Right atrium auricular region (tissue), 2 donors: ENCODE measurements at regions not wholly inside any gene's neighbourhood (a gene's known extent, or its start where the extent isn't known, plus 50 kb on each side); places are given as distances from the start of the nearest gene placed in this dataset.

ENCODE experiments used
- DNase-seq: peaks from one replicate; pipeline ENCODE4 v3.0.0-alpha.2; 2019; ENCODE audit warnings: low spot score
- H3K27ac ChIP-seq, 2 donors: fragments of 200-600 bp; sonication (generic); 1 replicate in 1 of 2; 2 replicates in 1 of 2; pipeline ENCODE4 v1.5.1; 2016 to 2019
- H3K27me3 ChIP-seq, 2 donors: fragments of 200-600 bp; sonication (generic); one replicate each; pipeline versions ENCODE4 v1.5.1 to v1.6.0; 2017 to 2019
- H3K36me3 ChIP-seq: fragments of 200-600 bp; sonication (generic); one replicate; pipeline ENCODE4 v1.5.1; 2016
- H3K4me1 ChIP-seq, 2 donors: fragments of 200-600 bp; sonication (generic); one replicate each; pipeline versions ENCODE4 v1.5.1 to v1.6.0; 2017 to 2019
- H3K4me3 ChIP-seq, 2 donors: fragments of 200-600 bp; sonication (generic); 1 replicate in 1 of 2; 2 replicates in 1 of 2; pipeline ENCODE4 v1.5.1; 2017 to 2019; ENCODE audit warnings: mild to moderate bottlenecking in 1 of 2, moderate library complexity in 1 of 2
- H3K9me3 ChIP-seq, 2 donors: fragments of 200-600 bp; sonication (generic); one replicate each; pipeline ENCODE4 v1.5.1; 2019
- CTCF ChIP-seq, 2 donors: fragments of 200-600 bp; sonication (generic); IDR thresholded peaks; one replicate each; pipeline ENCODE4 v1.5.1; 2019; ENCODE audit warnings: antibody characterized with exemption in 2 of 2

GRCh38 chr9:8062459-8062858, 262.9 kb upstream of the DMAC1 start:
- no peak overlapping the region for H3K27ac ChIP-seq
- H3K4me1 ChIP-seq, result no peaks in the 10 kb centered on the region
- no peak overlapping the region for H3K4me3 ChIP-seq
- no peaks in the 10 kb centered on the region for H3K36me3 ChIP-seq
- DNase-seq, result no peak
- H3K9me3 ChIP-seq, result peaks cover 0 to 9% of the 10 kb centered on the region in 2 donors
- TF ChIP-seq CTCF (IDR thresholded peaks at IDR 0.05), result no peak
- no peaks in the 10 kb centered on the region for H3K27me3 ChIP-seq

GRCh38 chr9:8053501-8053900, 253.9 kb upstream of the DMAC1 start:
- Histone ChIP-seq H3K27me3 (no peaks in the 10 kb centered on the region), H3K27ac (no peak overlapping the region), H3K9me3 (peaks cover 0 to 15% of the 10 kb centered on the region in 2 donors), H3K4me1 (no peaks in the 10 kb centered on the region), H3K36me3 (no peaks in the 10 kb centered on the region), H3K4me3 (no peak overlapping the region)
- no peak for TF ChIP-seq CTCF (IDR thresholded peaks at IDR 0.05)
- DNase-seq, result no peak

- Histone ChIP-seq H3K27me3 (no peaks in the 10 kb centered on the region), H3K36me3 (no peaks in the 10 kb centered on the region), H3K4me3 (no peak overlapping the region), H3K4me1 (no peaks in the 10 kb centered on the region), H3K9me3 (peaks cover 0 to 14% of the 10 kb centered on the region in 2 donors), H3K27ac (no peak overlapping the region)
- DNase-seq, result no peak
- no peak for TF ChIP-seq CTCF (IDR thresholded peaks at IDR 0.05)
Measured at GRCh38 chr9:8052991-8053390, 253.4 kb upstream of the DMAC1 start.

DNA sequence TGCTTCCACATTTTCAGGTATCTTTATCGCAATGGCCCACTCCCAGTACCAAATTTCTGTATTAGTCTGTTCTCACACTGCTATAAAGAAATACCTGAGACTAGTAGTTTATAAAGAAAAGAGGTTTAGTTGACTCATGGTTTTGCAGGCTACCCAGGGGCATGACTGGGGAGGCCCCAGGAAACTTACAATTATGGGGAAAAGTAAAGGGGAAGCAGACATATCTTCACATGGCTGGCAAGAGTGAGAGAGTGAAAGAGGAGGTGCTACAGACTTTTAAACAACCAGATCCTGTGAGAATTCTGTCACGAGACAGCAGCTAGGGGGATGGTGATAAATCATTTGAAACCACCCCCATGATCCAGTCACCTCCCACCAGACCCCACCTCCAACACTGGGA, 238.2 kb upstream of the DMAC1 start:
- no peaks in the 10 kb centered on the region for H3K4me1 ChIP-seq
- H3K27ac ChIP-seq, result no peak overlapping the region
- H3K27me3 ChIP-seq, result no peaks in the 10 kb centered on the region
- H3K4me3 ChIP-seq, result no peak overlapping the region
- peaks cover 0 to 13% of the 10 kb centered on the region in 2 donors for H3K9me3 ChIP-seq
- no peaks in the 10 kb centered on the region for H3K36me3 ChIP-seq
- no peak for DNase-seq
- TF ChIP-seq CTCF (IDR thresholded peaks at IDR 0.05), result no peak

- peaks cover 0 to 13% of the 10 kb centered on the region in 2 donors for H3K9me3 ChIP-seq
- no peaks in the 10 kb centered on the region for H3K36me3 ChIP-seq
- no peak for TF ChIP-seq CTCF (IDR thresholded peaks at IDR 0.05)
- H3K4me1 ChIP-seq, result no peaks in the 10 kb centered on the region
- DNase-seq, result no peak
- H3K27me3 ChIP-seq, result no peaks in the 10 kb centered on the region
- no peak overlapping the region for H3K4me3 ChIP-seq
- no peak overlapping the region for H3K27ac ChIP-seq
Measured at GRCh38 chr9:8036914-8037524, 237.4 kb upstream of the DMAC1 start.

GRCh38 chr9:8033794-8034193, 234.2 kb upstream of the DMAC1 start:
- no peak for DNase-seq
- Histone ChIP-seq H3K4me1 (no peaks in the 10 kb centered on the region), H3K36me3 (no peaks in the 10 kb centered on the region), H3K9me3 (no peaks in the 10 kb centered on the region), H3K27me3 (no peaks in the 10 kb centered on the region), H3K27ac (no peak overlapping the region), H3K4me3 (no peak overlapping the region)
- TF ChIP-seq CTCF (IDR thresholded peaks at IDR 0.05), result no peak
